Heart left ventricle (tissue), 13 donors: ENCODE measurements at regions not wholly inside any gene's neighbourhood (a gene's known extent, or its start where the extent isn't known, plus 50 kb on each side); places are given as distances from the start of the nearest gene placed in this dataset.

Source experiments
- POLR2A ChIP-seq, 2 donors: fragments of 450-650 bp; IDR thresholded peaks; one replicate each; pipeline ENCODE4 v1.6.1; 2017; ENCODE audit warnings: antibody characterized with exemption in 2 of 2, mild to moderate bottlenecking in 2 of 2, moderate library complexity in 2 of 2
- TF ChIP-seq, protein P1 (sequence below), 12 donors: fragments of 200-600 bp; sonication (generic) in 4 of 12; IDR thresholded peaks; one replicate each; pipeline versions ENCODE4 v1.5.0 to v1.8.0; 2018 to 2022; ENCODE audit warnings: antibody characterized with exemption in 12 of 12, mild to moderate bottlenecking in 5 of 12
- donor health status: ischemic (EF 13 %, LVEDD 7.1; RV severe dilation, severe dysfunction).
- donor health status: DM: no; HTN: yes; CAD: no.
- donor health status: DM: no; HTN: no; CAD: no.
- donor health status: ischemic (EF 25% LVEDD 6.9; RV normal size, moderate dysfunction).
- donor health status: ischemic (EF 25% LVEDD 5.7; RV mildly dilated, moderate dysfunction).
- donor health status: ischemic (EF 35%, LVEDD 5.7; RV mildly dilated, moderate dysfunction).
- donor health status: nonischemic (EF 11% LVEDD 7.7; RV severe dilation, severe dysfunction).
- donor health status: DM: yes; HTN: yes; CAD: no.
- donor health status: PGD.
- donor health status: ischemic (EF 29% LVEDD 5.4; RV normal size, mild dysfunction).
- donor health status: nonischemic (EF 23%, LVEDD 6.1; RV moderate dilation, normal function).

DNA sequence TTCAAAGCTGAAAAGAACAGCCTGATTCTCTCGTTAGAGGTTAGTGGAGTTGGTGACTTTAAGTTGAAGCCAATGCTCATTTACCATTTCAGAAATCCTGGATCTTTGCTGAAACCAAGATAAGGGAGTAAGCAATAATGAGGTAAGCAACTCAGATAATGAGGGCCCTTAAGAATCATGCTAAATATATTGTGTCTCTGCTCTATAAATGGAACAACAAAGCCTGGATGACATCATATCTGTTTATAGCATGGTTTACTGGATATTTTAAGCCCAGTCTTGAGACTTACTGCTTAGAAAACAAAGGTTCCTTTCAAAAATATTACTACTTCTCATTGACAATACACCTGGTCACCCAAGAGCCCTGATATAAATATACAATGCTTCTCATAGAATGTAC lies 276.7 kb upstream of the PPARGC1A start:
- TF ChIP-seq, protein P1, sequence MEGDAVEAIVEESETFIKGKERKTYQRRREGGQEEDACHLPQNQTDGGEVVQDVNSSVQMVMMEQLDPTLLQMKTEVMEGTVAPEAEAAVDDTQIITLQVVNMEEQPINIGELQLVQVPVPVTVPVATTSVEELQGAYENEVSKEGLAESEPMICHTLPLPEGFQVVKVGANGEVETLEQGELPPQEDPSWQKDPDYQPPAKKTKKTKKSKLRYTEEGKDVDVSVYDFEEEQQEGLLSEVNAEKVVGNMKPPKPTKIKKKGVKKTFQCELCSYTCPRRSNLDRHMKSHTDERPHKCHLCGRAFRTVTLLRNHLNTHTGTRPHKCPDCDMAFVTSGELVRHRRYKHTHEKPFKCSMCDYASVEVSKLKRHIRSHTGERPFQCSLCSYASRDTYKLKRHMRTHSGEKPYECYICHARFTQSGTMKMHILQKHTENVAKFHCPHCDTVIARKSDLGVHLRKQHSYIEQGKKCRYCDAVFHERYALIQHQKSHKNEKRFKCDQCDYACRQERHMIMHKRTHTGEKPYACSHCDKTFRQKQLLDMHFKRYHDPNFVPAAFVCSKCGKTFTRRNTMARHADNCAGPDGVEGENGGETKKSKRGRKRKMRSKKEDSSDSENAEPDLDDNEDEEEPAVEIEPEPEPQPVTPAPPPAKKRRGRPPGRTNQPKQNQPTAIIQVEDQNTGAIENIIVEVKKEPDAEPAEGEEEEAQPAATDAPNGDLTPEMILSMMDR (IDR thresholded peaks at IDR 0.05): no peak
- TF ChIP-seq POLR2A (IDR thresholded peaks at IDR 0.05): no peak
